Suprapubic skin (tissue), 4 donors: ENCODE measurements at regions not wholly inside any gene's neighbourhood (a gene's known extent, or its start where the extent isn't known, plus 50 kb on each side); places are given as distances from the start of the nearest gene placed in this dataset.

ENCODE experiments used
- DNase-seq, 2 donors: peaks; one replicate each; pipeline ENCODE4 v3.0.0-alpha.2; 2019; ENCODE audit warnings: low spot score in 2 of 2
- H3K27ac ChIP-seq: fragments of 200-600 bp; sonication (generic); one replicate; pipeline ENCODE4 v1.5.1; 2019
- H3K27me3 ChIP-seq: fragments of 200-600 bp; sonication (generic); one replicate; pipeline ENCODE4 v1.5.1; 2019
- H3K36me3 ChIP-seq: fragments of 200-600 bp; sonication (generic); one replicate; pipeline ENCODE4 v1.5.1; 2019
- H3K4me1 ChIP-seq: fragments of 200-600 bp; sonication (generic); one replicate; pipeline ENCODE4 v1.5.1; 2019
- H3K4me3 ChIP-seq: fragments of 200-600 bp; sonication (generic); one replicate; pipeline ENCODE4 v1.5.1; 2019; ENCODE audit warnings: mild to moderate bottlenecking
- H3K9me3 ChIP-seq: fragments of 200-600 bp; sonication (generic); one replicate; pipeline ENCODE4 v1.5.1; 2019
- EP300 ChIP-seq: sonication (generic); formaldehyde crosslinking; IDR thresholded peaks from one replicate; pipeline ENCODE4 v1.6.1; 2017; ENCODE audit warnings: antibody characterized with exemption
- POLR2A ChIP-seq, 2 donors: fragments of 450-650 bp; IDR thresholded peaks; one replicate each; pipeline ENCODE4 v1.6.1; 2017; ENCODE audit warnings: antibody characterized with exemption in 2 of 2, mild to moderate bottlenecking in 2 of 2, moderate library complexity in 2 of 2
- POLR2AphosphoS5 ChIP-seq, 3 donors: sonication (generic); formaldehyde crosslinking; IDR thresholded peaks; one replicate each; pipeline ENCODE4 v1.6.1; 2017; ENCODE audit warnings: antibody characterized with exemption in 3 of 3
- WGBS: methylation state at CpG from one replicate; pipeline ENCODE4 v1.1.5; 2018; 5-methylcytosine and 5-hydroxymethylcytosine counted together
- TF ChIP-seq, protein P1 (sequence below), 2 donors: fragments of 200-600 bp in 1 of 2; fragments of 450-650 bp in 1 of 2; sonication (generic) in 1 of 2; IDR thresholded peaks; one replicate each; pipeline ENCODE4 v1.5.1; 2016 to 2019; ENCODE audit warnings: antibody characterized with exemption in 2 of 2, mild to moderate bottlenecking in 1 of 2, moderate library complexity in 1 of 2

- Histone ChIP-seq H3K4me1 (no peaks in the 10 kb centered on the region), H3K27ac (no peak overlapping the region), H3K27me3 (no peaks in the 10 kb centered on the region), H3K9me3 (no peaks in the 10 kb centered on the region), H3K36me3 (no peaks in the 10 kb centered on the region), H3K4me3 (no peak overlapping the region)
- TF ChIP-seq POLR2A (IDR thresholded peaks at IDR 0.05) (no peak), POLR2AphosphoS5 (IDR thresholded peaks at IDR 0.05) (no peak), EP300 (no peak)
- TF ChIP-seq, protein P1, sequence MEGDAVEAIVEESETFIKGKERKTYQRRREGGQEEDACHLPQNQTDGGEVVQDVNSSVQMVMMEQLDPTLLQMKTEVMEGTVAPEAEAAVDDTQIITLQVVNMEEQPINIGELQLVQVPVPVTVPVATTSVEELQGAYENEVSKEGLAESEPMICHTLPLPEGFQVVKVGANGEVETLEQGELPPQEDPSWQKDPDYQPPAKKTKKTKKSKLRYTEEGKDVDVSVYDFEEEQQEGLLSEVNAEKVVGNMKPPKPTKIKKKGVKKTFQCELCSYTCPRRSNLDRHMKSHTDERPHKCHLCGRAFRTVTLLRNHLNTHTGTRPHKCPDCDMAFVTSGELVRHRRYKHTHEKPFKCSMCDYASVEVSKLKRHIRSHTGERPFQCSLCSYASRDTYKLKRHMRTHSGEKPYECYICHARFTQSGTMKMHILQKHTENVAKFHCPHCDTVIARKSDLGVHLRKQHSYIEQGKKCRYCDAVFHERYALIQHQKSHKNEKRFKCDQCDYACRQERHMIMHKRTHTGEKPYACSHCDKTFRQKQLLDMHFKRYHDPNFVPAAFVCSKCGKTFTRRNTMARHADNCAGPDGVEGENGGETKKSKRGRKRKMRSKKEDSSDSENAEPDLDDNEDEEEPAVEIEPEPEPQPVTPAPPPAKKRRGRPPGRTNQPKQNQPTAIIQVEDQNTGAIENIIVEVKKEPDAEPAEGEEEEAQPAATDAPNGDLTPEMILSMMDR (IDR thresholded peaks at IDR 0.05) = no peak
- no peak for DNase-seq
- WGBS = 98% methylated on average over 4 of the region's 6 CpGs
These were observed 128.7 kb downstream of the GAS1 start for GRCh38 chr9:86818636-86819035.

DNA sequence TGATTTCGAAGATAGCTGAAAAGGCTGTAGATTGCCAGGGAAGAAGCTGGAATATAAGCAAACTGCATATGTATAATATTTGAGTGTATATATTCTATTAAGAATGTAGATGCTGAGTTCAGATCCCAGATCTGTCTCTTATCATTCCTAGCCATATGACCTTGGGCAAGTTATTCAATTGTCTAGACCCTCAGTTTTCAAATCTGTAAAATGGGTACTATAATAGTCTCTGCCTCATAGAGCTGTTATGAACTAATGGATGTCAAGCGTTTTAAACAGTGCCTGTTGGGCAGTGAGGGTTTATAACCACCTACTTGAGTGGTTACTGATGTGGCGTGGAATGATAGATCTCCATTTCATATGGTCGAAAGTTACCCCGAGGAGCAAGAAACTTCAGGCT is 130.4 kb downstream of the GAS1 start:
- Histone ChIP-seq H3K27ac (no peak overlapping the region), H3K4me3 (no peak overlapping the region), H3K4me1 (no peaks in the 10 kb centered on the region), H3K36me3 (no peaks in the 10 kb centered on the region), H3K9me3 (no peaks in the 10 kb centered on the region), H3K27me3 (no peaks in the 10 kb centered on the region)
- no peak for DNase-seq
- 89% methylated on average over 5 of the region's 5 CpGs for WGBS
- no peak for TF ChIP-seq POLR2A (IDR thresholded peaks at IDR 0.05)
- TF ChIP-seq, protein P1 (IDR thresholded peaks at IDR 0.05) = no peak
- no peak for TF ChIP-seq POLR2AphosphoS5 (IDR thresholded peaks at IDR 0.05)
- TF ChIP-seq EP300 = no peak

DNA sequence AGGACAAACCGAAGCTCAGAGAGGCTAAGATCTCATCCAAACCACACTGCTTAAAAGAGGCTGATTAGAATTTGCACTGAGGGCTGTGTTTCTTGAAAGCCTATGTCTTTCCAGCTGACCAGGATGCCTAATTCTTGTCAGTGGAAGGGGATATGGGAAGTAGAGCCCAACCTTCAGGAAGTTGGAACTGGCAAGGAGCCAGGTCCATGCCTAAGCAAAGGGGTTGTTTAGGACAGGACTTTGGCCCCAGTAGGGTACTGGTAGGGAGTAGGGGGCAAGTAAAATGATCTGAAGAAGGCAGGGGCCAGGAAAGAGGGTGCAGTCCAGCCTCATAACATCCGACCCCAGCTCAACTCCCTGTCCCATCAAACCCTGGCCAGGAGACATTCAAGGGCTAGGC is 130.9 kb downstream of the GAS1 start:
- Histone ChIP-seq H3K27ac (no peak overlapping the region), H3K4me3 (no peak overlapping the region), H3K9me3 (no peaks in the 10 kb centered on the region), H3K4me1 (no peaks in the 10 kb centered on the region), H3K27me3 (no peaks in the 10 kb centered on the region), H3K36me3 (no peaks in the 10 kb centered on the region)
- 95% methylated on average over 2 of the region's 2 CpGs for WGBS
- TF ChIP-seq, protein P1 (IDR thresholded peaks at IDR 0.05) = no peak
- TF ChIP-seq EP300 = no peak
- TF ChIP-seq POLR2AphosphoS5 (IDR thresholded peaks at IDR 0.05) = no peak
- no peak for TF ChIP-seq POLR2A (IDR thresholded peaks at IDR 0.05)
- DNase-seq = no peak

GRCh38 chr9:86812616-86813015 is 134.7 kb downstream of the GAS1 start:
- TF ChIP-seq POLR2A (IDR thresholded peaks at IDR 0.05) (no peak), POLR2AphosphoS5 (IDR thresholded peaks at IDR 0.05) (no peak), EP300 (no peak)
- TF ChIP-seq, protein P1 (IDR thresholded peaks at IDR 0.05) = no peak
- Histone ChIP-seq H3K9me3 (no peaks in the 10 kb centered on the region), H3K27ac (no peak overlapping the region), H3K4me1 (no peaks in the 10 kb centered on the region), H3K36me3 (no peaks in the 10 kb centered on the region), H3K27me3 (no peaks in the 10 kb centered on the region), H3K4me3 (no peak overlapping the region)
- 74% methylated on average over 3 of the region's 3 CpGs for WGBS
- no peak for DNase-seq

- no peak for TF ChIP-seq POLR2A (IDR thresholded peaks at IDR 0.05)
- TF ChIP-seq, protein P1 (IDR thresholded peaks at IDR 0.05) = no peak
- no peak for TF ChIP-seq EP300
- no peak for TF ChIP-seq POLR2AphosphoS5 (IDR thresholded peaks at IDR 0.05)
- WGBS = 84% methylated on average over 9 of the region's 9 CpGs
- no peak for DNase-seq
- Histone ChIP-seq H3K9me3 (no peaks in the 10 kb centered on the region), H3K27me3 (no peaks in the 10 kb centered on the region), H3K4me3 (no peak overlapping the region), H3K4me1 (no peaks in the 10 kb centered on the region), H3K36me3 (no peaks in the 10 kb centered on the region), H3K27ac (no peak overlapping the region)
These were observed 137.4 kb downstream of the GAS1 start for GRCh38 chr9:86809759-86810367.
